Keratinocyte (primary cell): ENCODE measurements at regions not wholly inside any gene's neighbourhood (a gene's known extent, or its start where the extent isn't known, plus 50 kb on each side); places are given as distances from the start of the nearest gene placed in this dataset.

Experiments
- EZH2 ChIP-seq: IDR thresholded peaks from one replicate; pipeline ENCODE4 v1.6.1; 2012; ENCODE audit warnings: inconsistent platforms, mild to moderate bottlenecking, low read length, moderate library complexity
- TF ChIP-seq, protein P1 (sequence below), 3 experiments: IDR thresholded peaks in 1 of 3; conservative IDR thresholded peaks in 1 of 3; optimal IDR thresholded peaks in 1 of 3; 2 replicates in 2 of 3; 3 replicates in 1 of 3; pipeline versions ENCODE3 to v1.5.1; 2011; ENCODE audit warnings: low read length in 3 of 3, mild to moderate bottlenecking in 3 of 3, moderate library complexity in 2 of 3, control low read depth in 1 of 3, inconsistent platforms in 1 of 3; ENCODE audit not compliant: insufficient read depth in 2 of 3; ENCODE audit errors: extremely low read depth in 1 of 3

- TF ChIP-seq, protein P1, sequence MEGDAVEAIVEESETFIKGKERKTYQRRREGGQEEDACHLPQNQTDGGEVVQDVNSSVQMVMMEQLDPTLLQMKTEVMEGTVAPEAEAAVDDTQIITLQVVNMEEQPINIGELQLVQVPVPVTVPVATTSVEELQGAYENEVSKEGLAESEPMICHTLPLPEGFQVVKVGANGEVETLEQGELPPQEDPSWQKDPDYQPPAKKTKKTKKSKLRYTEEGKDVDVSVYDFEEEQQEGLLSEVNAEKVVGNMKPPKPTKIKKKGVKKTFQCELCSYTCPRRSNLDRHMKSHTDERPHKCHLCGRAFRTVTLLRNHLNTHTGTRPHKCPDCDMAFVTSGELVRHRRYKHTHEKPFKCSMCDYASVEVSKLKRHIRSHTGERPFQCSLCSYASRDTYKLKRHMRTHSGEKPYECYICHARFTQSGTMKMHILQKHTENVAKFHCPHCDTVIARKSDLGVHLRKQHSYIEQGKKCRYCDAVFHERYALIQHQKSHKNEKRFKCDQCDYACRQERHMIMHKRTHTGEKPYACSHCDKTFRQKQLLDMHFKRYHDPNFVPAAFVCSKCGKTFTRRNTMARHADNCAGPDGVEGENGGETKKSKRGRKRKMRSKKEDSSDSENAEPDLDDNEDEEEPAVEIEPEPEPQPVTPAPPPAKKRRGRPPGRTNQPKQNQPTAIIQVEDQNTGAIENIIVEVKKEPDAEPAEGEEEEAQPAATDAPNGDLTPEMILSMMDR (optimal IDR thresholded peaks at IDR 0.05 in 1 of 3, IDR thresholded peaks at IDR 0.05 in 1 of 3, conservative IDR thresholded peaks at IDR 0.05 in 1 of 3; ENCODE audit: extremely low read depth in 1 of 3, insufficient read depth in 2 of 3, low read length in 3 of 3): no peak
- no peak for TF ChIP-seq EZH2
These were observed 1597.6 kb upstream of the MIR17HG start for GRCh38 chr13:89749888-89750287.
